A549 (cell line): ENCODE measurements at regions not wholly inside any gene's neighbourhood (a gene's known extent, or its start where the extent isn't known, plus 50 kb on each side); places are given as distances from the start of the nearest gene placed in this dataset.

Experiments used
- ATAC-seq, 2 experiments: fragments of 200-7000 bp in 1 of 2; fragments of >200 bp in 1 of 2; cut with Nextera tagmentation in 1 of 2; cut with Tn5 transposase in 1 of 2; 3 replicates each; pipeline versions ENCODE4 v1.8.0 to v1.9.1; 2018 to 2020; ENCODE audit warnings: mild to moderate bottlenecking in 1 of 2, moderate library complexity in 1 of 2
- CTCF ChIA-PET: fragments of 300-600 bp; sonication (Branson Sonifier 250); formaldehyde crosslinking; extraction: SDS; loops from one replicate; lab custom pipeline; 2021; ENCODE audit warnings: antibody characterized with exemption, inconsistent platforms; lab: Yijun Ruan, JAX
- POLR2A ChIA-PET: fragments of 350-600 bp; formaldehyde crosslinking; extraction: SDS; loops from one replicate; lab custom pipeline; 2021; ENCODE audit warnings: antibody characterized with exemption, inconsistent platforms; lab: Yijun Ruan, JAX
- DNase-seq, 2 experiments: peaks; one replicate each; pipeline versions ENCODE4 v3.0.0 to v3.0.0-alpha.2; 2011 to 2016; ENCODE audit warnings: low read depth in 1 of 2, low spot score in 1 of 2
- FAIRE-seq: peaks from 2 replicates; lab custom pipeline; 2011; peaks lifted over from hg19 to GRCh38; lab: Jason Lieb, UNC
- H3K27ac ChIP-seq, 2 experiments: fragments of >200 bp; sonication (Bioruptor Twin); formaldehyde crosslinking; 3 replicates each; pipeline ENCODE4 v1.5.1; 2016 to 2017
- H3K4me1 ChIP-seq: fragments of >200 bp; sonication (Bioruptor Twin); formaldehyde crosslinking; 3 replicates; pipeline ENCODE4 v1.6.1; 2016
- H3K4me2 ChIP-seq: fragments of >200 bp; sonication (Bioruptor Twin); formaldehyde crosslinking; 3 replicates; pipeline ENCODE4 v1.6.1; 2016
- H3K4me3 ChIP-seq: fragments of >200 bp; sonication (Bioruptor Twin); formaldehyde crosslinking; 3 replicates; pipeline ENCODE4 v1.5.1; 2016
- H3K9me3 ChIP-seq: fragments of >200 bp; sonication (Bioruptor Twin); formaldehyde crosslinking; 3 replicates; pipeline ENCODE4 v1.6.1; 2016
- BHLHE40 ChIP-seq: IDR thresholded peaks from 2 replicates; pipeline ENCODE4 v1.6.1; 2012; ENCODE audit warnings: low read depth, low read length, inconsistent platforms
- CHD2 ChIP-seq: fragments of 150-350 bp; IDR thresholded peaks from 2 replicates; pipeline ENCODE4 v1.6.1; 2014; ENCODE audit warnings: low read length; ENCODE audit not compliant: partially characterized antibody
- EHMT2 ChIP-seq: fragments of 200-600 bp; sonication (generic); IDR thresholded peaks from 2 replicates; pipeline ENCODE4 v1.6.1; 2016; ENCODE audit warnings: antibody characterized with exemption, low read depth, mild to moderate bottlenecking, moderate library complexity
- FOSB ChIP-seq: fragments of 250-450 bp; sonication (Bioruptor Pico); IDR thresholded peaks from 2 replicates; pipeline ENCODE4 v1.5.0; 2020; ENCODE audit warnings: mild to moderate bottlenecking, moderate library complexity
- HDAC2 ChIP-seq: fragments of 200-600 bp; sonication (generic); IDR thresholded peaks from 2 replicates; pipeline ENCODE4 v1.6.1; 2016
- HOXB13 ChIP-seq: fragments of 250-450 bp; sonication (Bioruptor Pico); IDR thresholded peaks from 2 replicates; pipeline ENCODE4 v1.5.0; 2020; ENCODE audit warnings: low read depth, mild to moderate bottlenecking, moderate library complexity
- JUNB ChIP-seq: fragments of >200 bp; sonication (Bioruptor Twin); formaldehyde crosslinking; IDR thresholded peaks from 2 replicates; pipeline ENCODE4 v1.6.1; 2016
- MAFK ChIP-seq: fragments of 450-650 bp; IDR thresholded peaks from 2 replicates; pipeline ENCODE4 v1.6.1; 2014; ENCODE audit not compliant: partially characterized antibody
- MAX ChIP-seq: IDR thresholded peaks from 2 replicates; pipeline ENCODE4 v1.6.1; 2012
- NFE2L2 ChIP-seq: fragments of 150-350 bp; conservative IDR thresholded peaks from 2 replicates; pipeline ENCODE4 v1.6.1; 2014; ENCODE audit warnings: low read length
- NR3C1 ChIP-seq: fragments of >200 bp; sonication (Bioruptor Twin); formaldehyde crosslinking; IDR thresholded peaks from 3 replicates; pipeline ENCODE4 v1.6.1; 2017
- PHF8 ChIP-seq: fragments of 200-600 bp; sonication (generic); IDR thresholded peaks from 2 replicates; pipeline ENCODE4 v1.6.1; 2016; ENCODE audit warnings: low read depth, mild to moderate bottlenecking, antibody characterized with exemption, moderate library complexity, borderline replicate concordance
- POLR2AphosphoS2 ChIP-seq: conservative IDR thresholded peaks from 2 replicates; pipeline ENCODE4 v1.6.1; 2012; ENCODE audit warnings: low read length, improper control_type of control experiment, inconsistent platforms
- RAD21 ChIP-seq, 2 experiments: fragments of >200 bp in 1 of 2; sonication (Bioruptor Twin) in 1 of 2; formaldehyde crosslinking in 1 of 2; IDR thresholded peaks in 1 of 2; conservative IDR thresholded peaks in 1 of 2; 2 replicates in 1 of 2; 3 replicates in 1 of 2; pipeline ENCODE4 v1.6.1; 2012 to 2018; ENCODE audit warnings: inconsistent platforms in 1 of 2
- RARB ChIP-seq: fragments of 250-450 bp; sonication (Bioruptor Pico); IDR thresholded peaks from 2 replicates; pipeline ENCODE4 v1.8.0; 2021; ENCODE audit warnings: mild to moderate bottlenecking, moderate library complexity
- RCOR1 ChIP-seq: fragments of 150-350 bp; IDR thresholded peaks from 2 replicates; pipeline ENCODE4 v1.6.1; 2014; ENCODE audit warnings: antibody characterized with exemption, low read length, low read depth
- REST ChIP-seq: fragments of 200-600 bp; sonication (generic); IDR thresholded peaks from 2 replicates; pipeline ENCODE4 v1.6.1; 2016; ENCODE audit warnings: antibody characterized with exemption, mild to moderate bottlenecking, moderate library complexity
- RFX5 ChIP-seq: fragments of 450-650 bp; IDR thresholded peaks from 2 replicates; pipeline ENCODE4 v1.7.1; 2014; ENCODE audit warnings: antibody characterized with exemption, mild to moderate bottlenecking, moderate library complexity
- RNF2 ChIP-seq: fragments of 200-600 bp; sonication (generic); IDR thresholded peaks from 2 replicates; pipeline ENCODE4 v1.6.1; 2016; ENCODE audit warnings: low read depth, mild to moderate bottlenecking, antibody characterized with exemption, moderate library complexity, borderline replicate concordance
- TFCP2L1 ChIP-seq: fragments of 250-450 bp; sonication (Bioruptor Pico); IDR thresholded peaks from 2 replicates; pipeline ENCODE4 v1.5.0; 2021; ENCODE audit warnings: mild to moderate bottlenecking
- USF2 ChIP-seq: fragments of 450-650 bp; IDR thresholded peaks from 2 replicates; pipeline ENCODE4 v1.6.1; 2014; ENCODE audit warnings: antibody characterized with exemption
- ZC3H11A ChIP-seq: fragments of 450-650 bp; IDR thresholded peaks from 2 replicates; pipeline ENCODE4 v1.6.1; 2014; ENCODE audit warnings: antibody characterized with exemption, mild to moderate bottlenecking
- ZSCAN20 ChIP-seq: fragments of 250-450 bp; sonication (Bioruptor Pico); IDR thresholded peaks from 2 replicates; pipeline ENCODE4 v1.8.0; 2022; ENCODE audit warnings: mild to moderate bottlenecking, moderate library complexity
- WGBS: methylation state at CpG from one replicate; pipeline ENCODE4 v1.1.6; 2017; ENCODE audit errors: missing lambda C conversion rate; 5-methylcytosine and 5-hydroxymethylcytosine counted together

GRCh38 chr5:5787373-5787772 lies 364.9 kb downstream of the ICE1 start (continued):
- TF ChIP-seq RNF2 (no peak), RARB (CRISPR knock-in tag) (no peak), REST (no peak), PHF8 (no peak)
- TF ChIP-seq, all 56 proteins: peak for 0

- Histone ChIP-seq H3K9me3 (no peaks in the 10 kb centered on the region), H3K4me1 (no peaks in the 10 kb centered on the region), H3K4me3 (no peak overlapping the region), H3K4me2 (no peak overlapping the region), H3K27ac (no peak overlapping the region)
- CTCF ChIA-PET, result no interaction called here
- no peak for TF ChIP-seq USF2
- POLR2A ChIA-PET, result no interaction called here
- DNase-seq (no peak), ATAC-seq (no peak), FAIRE-seq (no peak)
- 38% methylated on average over 5 of the region's 5 CpGs for WGBS
These were observed 361.6 kb downstream of the ICE1 start for GRCh38 chr5:5784101-5784500.

GRCh38 chr5:5783021-5783420 lies 360.5 kb downstream of the ICE1 start:
- WGBS, result 19% methylated on average over 2 of the region's 2 CpGs
- POLR2A ChIA-PET, result no interaction called here
- no peak for FAIRE-seq
- TF ChIP-seq HOXB13 (no peak), BHLHE40 (no peak), ZC3H11A (no peak), CHD2 (no peak), RCOR1 (no peak), MAX (no peak), FOSB (CRISPR knock-in tag) (no peak), NR3C1 (no peak), POLR2AphosphoS2 (no peak)
- TF ChIP-seq, all 56 proteins: peak for 0
- no peak overlapping the region for H3K4me3 ChIP-seq
- ATAC-seq (no peak), DNase-seq (no peak)
- no peak overlapping the region for H3K27ac ChIP-seq
- no peaks in the 10 kb centered on the region for H3K9me3 ChIP-seq
- H3K4me2 ChIP-seq, result no peak overlapping the region
- H3K4me1 ChIP-seq, result no peaks in the 10 kb centered on the region
- CTCF ChIA-PET, result no interaction called here

- no peak for FAIRE-seq
- 32% methylated on average over 4 of the region's 4 CpGs for WGBS
- ChIA-PET CTCF (no interaction called here), POLR2A (no interaction called here)
- no peaks in the 10 kb centered on the region for H3K9me3 ChIP-seq
- DNase-seq, result no peak
- TF ChIP-seq TFCP2L1 (CRISPR knock-in tag), result no peak
- no peak for TF ChIP-seq JUNB
- TF ChIP-seq CHD2, result no peak
- no peak for TF ChIP-seq ZSCAN20 (CRISPR knock-in tag)
- TF ChIP-seq EHMT2, result no peak
- no peak for TF ChIP-seq RFX5
- TF ChIP-seq RAD21 (conservative IDR thresholded peaks at IDR 0.05 in 1 of 2, IDR thresholded peaks at IDR 0.05 in 1 of 2), result no peak
- no peak for TF ChIP-seq MAFK
- no peak for TF ChIP-seq MAX
- no peak for TF ChIP-seq NFE2L2
- TF ChIP-seq HDAC2, result no peak
- TF ChIP-seq, all 56 proteins: peak for 0
- no peak for ATAC-seq
- Histone ChIP-seq H3K4me3 (no peak overlapping the region), H3K4me1 (no peaks in the 10 kb centered on the region), H3K4me2 (no peak overlapping the region), H3K27ac (no peak overlapping the region)
These were observed 359.9 kb downstream of the ICE1 start for GRCh38 chr5:5782402-5782801.
